ENCODE measurements at regions not wholly inside any gene's neighbourhood (a gene's known extent, or its start where the extent isn't known, plus 50 kb on each side); places are given as distances from the start of the nearest gene placed in this dataset.

DNA sequence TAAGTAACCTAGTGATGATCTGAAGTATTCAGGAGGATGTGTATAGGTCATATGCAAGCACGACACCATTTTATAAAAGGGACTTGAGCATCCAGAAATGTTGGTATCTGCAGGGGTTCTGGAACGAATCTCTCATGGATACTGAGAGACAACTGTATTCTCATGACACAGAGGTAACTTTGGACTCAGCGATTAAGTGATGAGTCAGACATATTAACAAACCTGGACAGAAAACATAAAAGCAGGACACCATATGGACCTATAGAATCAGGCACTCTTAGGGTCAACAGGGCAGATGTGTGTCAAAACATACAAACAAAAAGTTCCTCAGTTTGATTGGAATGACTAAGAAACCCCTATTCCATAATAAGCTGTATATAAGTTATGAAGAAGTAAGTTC is 248.1 kb downstream of the ANKRD7 start:
- no peak overlapping the region for H3K4me3 ChIP-seq (ENCODE audit: insufficient read depth, low read length, poor library complexity, severe bottlenecking)
- no peaks in the 10 kb centered on the region for H3K9me3 ChIP-seq (ENCODE audit: insufficient read depth, low read length)
- H3K4me2 ChIP-seq (ENCODE audit: low read depth, low read length, poor library complexity, severe bottlenecking), result no peak overlapping the region
- H2AFZ ChIP-seq (ENCODE audit: low read depth, low read length, severe bottlenecking), result no peak overlapping the region
- no peak for TF ChIP-seq EZH2phosphoT487 (conservative IDR thresholded peaks at IDR 0.05; ENCODE audit: low read length)
- no peaks in the 10 kb centered on the region for H3K79me2 ChIP-seq (ENCODE audit: insufficient read depth, low read length)
- no peak overlapping the region for H3K9ac ChIP-seq (ENCODE audit: low read length)
- no peaks in the 10 kb centered on the region; the same call in 1 of the 2 replicates for H3K9me2 ChIP-seq (replicated peaks; ENCODE audit: insufficient read depth, low read length)
- no peaks in the 10 kb centered on the region for H3K36me3 ChIP-seq (ENCODE audit: low read length)
- no peaks in the 10 kb centered on the region for H4K20me1 ChIP-seq (ENCODE audit: low read depth, low read length)
- H3K27ac ChIP-seq (ENCODE audit: low read depth, low read length), result no peak overlapping the region
- no peaks in the 10 kb centered on the region for H3K27me3 ChIP-seq (ENCODE audit: low read length)
- no peaks in the 10 kb centered on the region for H3F3A ChIP-seq (ENCODE audit: insufficient read depth)

DNA sequence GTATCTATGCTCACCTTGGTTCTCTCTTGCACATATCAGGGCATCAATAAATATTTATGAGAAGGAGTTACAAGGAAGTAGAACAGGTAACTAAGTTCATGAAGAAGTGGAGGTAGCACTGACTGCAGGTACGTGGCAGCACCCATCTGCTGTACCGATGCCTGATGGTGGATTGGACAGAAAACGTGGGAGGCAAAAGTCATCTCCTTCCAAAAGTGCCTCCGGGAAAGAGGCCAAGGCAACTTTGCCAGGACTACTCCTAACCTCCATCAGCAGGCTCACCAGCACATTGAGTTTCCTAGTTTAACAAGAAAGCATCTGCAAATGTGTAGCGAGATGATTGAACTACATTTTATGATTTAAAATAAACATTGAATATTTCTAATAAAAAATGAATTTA is 248.8 kb downstream of the ANKRD7 start:
- Histone ChIP-seq H3K36me3 (ENCODE audit: low read length) (no peaks in the 10 kb centered on the region), H3K27me3 (ENCODE audit: low read length) (no peaks in the 10 kb centered on the region), H3F3A (ENCODE audit: insufficient read depth) (no peaks in the 10 kb centered on the region), H4K20me1 (ENCODE audit: low read depth, low read length) (no peaks in the 10 kb centered on the region), H3K9ac (ENCODE audit: low read length) (no peak overlapping the region), H3K9me2 (replicated peaks; ENCODE audit: insufficient read depth, low read length) (no peaks in the 10 kb centered on the region; the same call in 1 of the 2 replicates), H3K79me2 (ENCODE audit: insufficient read depth, low read length) (no peaks in the 10 kb centered on the region), H3K4me3 (ENCODE audit: insufficient read depth, low read length, poor library complexity, severe bottlenecking) (no peak overlapping the region), H3K9me3 (ENCODE audit: insufficient read depth, low read length) (no peaks in the 10 kb centered on the region), H3K27ac (ENCODE audit: low read depth, low read length) (no peak overlapping the region), H3K4me2 (ENCODE audit: low read depth, low read length, poor library complexity, severe bottlenecking) (no peak overlapping the region), H2AFZ (ENCODE audit: low read depth, low read length, severe bottlenecking) (no peak overlapping the region)
- TF ChIP-seq EZH2phosphoT487 (conservative IDR thresholded peaks at IDR 0.05; ENCODE audit: low read length), result no peak
- TF ChIP-seq, protein P1, sequence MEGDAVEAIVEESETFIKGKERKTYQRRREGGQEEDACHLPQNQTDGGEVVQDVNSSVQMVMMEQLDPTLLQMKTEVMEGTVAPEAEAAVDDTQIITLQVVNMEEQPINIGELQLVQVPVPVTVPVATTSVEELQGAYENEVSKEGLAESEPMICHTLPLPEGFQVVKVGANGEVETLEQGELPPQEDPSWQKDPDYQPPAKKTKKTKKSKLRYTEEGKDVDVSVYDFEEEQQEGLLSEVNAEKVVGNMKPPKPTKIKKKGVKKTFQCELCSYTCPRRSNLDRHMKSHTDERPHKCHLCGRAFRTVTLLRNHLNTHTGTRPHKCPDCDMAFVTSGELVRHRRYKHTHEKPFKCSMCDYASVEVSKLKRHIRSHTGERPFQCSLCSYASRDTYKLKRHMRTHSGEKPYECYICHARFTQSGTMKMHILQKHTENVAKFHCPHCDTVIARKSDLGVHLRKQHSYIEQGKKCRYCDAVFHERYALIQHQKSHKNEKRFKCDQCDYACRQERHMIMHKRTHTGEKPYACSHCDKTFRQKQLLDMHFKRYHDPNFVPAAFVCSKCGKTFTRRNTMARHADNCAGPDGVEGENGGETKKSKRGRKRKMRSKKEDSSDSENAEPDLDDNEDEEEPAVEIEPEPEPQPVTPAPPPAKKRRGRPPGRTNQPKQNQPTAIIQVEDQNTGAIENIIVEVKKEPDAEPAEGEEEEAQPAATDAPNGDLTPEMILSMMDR (IDR thresholded peaks at IDR 0.05; ENCODE audit: insufficient read depth, low read length, poor library complexity, severe bottlenecking), result no peak

DNA sequence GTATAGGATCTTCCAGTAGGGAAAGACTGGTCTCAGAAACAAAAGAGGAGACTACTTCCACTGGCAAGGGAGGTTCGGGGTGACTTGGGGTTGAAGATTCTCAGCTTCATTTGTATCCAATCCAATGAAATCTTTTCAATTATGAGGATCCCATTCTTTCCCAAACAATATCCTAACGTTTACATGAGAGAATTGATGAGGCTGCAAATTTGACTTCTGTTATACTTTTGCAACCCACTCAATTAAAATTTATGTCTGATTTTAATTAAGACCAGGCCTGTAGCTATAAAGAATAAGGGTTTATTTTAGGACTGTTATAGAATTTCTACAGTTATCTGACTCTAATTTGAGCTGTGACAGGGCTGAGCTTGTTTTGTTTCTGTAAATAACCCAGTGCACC is 251.5 kb downstream of the ANKRD7 start:
- TF ChIP-seq, protein P1 (IDR thresholded peaks at IDR 0.05; ENCODE audit: insufficient read depth, low read length, poor library complexity, severe bottlenecking), result no peak
- no peak for TF ChIP-seq EZH2phosphoT487 (conservative IDR thresholded peaks at IDR 0.05; ENCODE audit: low read length)
- Histone ChIP-seq H3F3A (ENCODE audit: insufficient read depth) (no peaks in the 10 kb centered on the region), H3K9me3 (ENCODE audit: insufficient read depth, low read length) (no peaks in the 10 kb centered on the region), H3K79me2 (ENCODE audit: insufficient read depth, low read length) (no peaks in the 10 kb centered on the region), H3K9ac (ENCODE audit: low read length) (no peak overlapping the region), H3K27ac (ENCODE audit: low read depth, low read length) (no peak overlapping the region), H4K20me1 (ENCODE audit: low read depth, low read length) (no peaks in the 10 kb centered on the region), H3K36me3 (ENCODE audit: low read length) (no peaks in the 10 kb centered on the region), H3K4me2 (ENCODE audit: low read depth, low read length, poor library complexity, severe bottlenecking) (no peak overlapping the region), H3K27me3 (ENCODE audit: low read length) (no peaks in the 10 kb centered on the region), H3K4me3 (ENCODE audit: insufficient read depth, low read length, poor library complexity, severe bottlenecking) (no peak overlapping the region), H2AFZ (ENCODE audit: low read depth, low read length, severe bottlenecking) (no peak overlapping the region), H3K9me2 (replicated peaks; ENCODE audit: insufficient read depth, low read length) (no peaks in the 10 kb centered on the region; the same call in 1 of the 2 replicates)

DNA sequence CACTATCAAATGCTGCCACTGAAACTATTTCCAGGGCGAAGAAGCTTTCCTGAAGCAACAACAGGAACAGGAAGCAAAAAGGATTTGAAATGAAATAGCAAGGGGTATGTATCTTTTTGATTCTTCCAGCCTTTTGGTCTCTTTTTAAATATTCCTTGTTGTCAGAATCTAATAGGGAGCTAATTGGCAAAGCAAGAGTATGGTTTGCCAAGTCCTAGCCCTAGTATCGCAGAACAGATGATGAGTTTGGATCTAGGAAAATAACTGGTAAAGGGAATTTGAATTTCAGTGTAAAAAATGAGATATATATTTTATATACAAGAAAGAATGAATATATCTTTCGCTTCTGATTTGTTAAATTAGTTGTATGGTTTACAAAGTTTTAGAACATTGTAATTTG is 252.5 kb downstream of the ANKRD7 start:
- TF ChIP-seq, protein P1 (IDR thresholded peaks at IDR 0.05; ENCODE audit: insufficient read depth, low read length, poor library complexity, severe bottlenecking), result no peak
- H3K27ac ChIP-seq (ENCODE audit: low read depth, low read length), result no peak overlapping the region
- H3K9me2 ChIP-seq (replicated peaks; ENCODE audit: insufficient read depth, low read length), result no peaks in the 10 kb centered on the region; the same call in 1 of the 2 replicates
- H4K20me1 ChIP-seq (ENCODE audit: low read depth, low read length), result no peaks in the 10 kb centered on the region
- no peaks in the 10 kb centered on the region for H3F3A ChIP-seq (ENCODE audit: insufficient read depth)
- no peak overlapping the region for H3K9ac ChIP-seq (ENCODE audit: low read length)
- no peak overlapping the region for H2AFZ ChIP-seq (ENCODE audit: low read depth, low read length, severe bottlenecking)
- H3K79me2 ChIP-seq (ENCODE audit: insufficient read depth, low read length), result no peaks in the 10 kb centered on the region
- no peak overlapping the region for H3K4me2 ChIP-seq (ENCODE audit: low read depth, low read length, poor library complexity, severe bottlenecking)
- no peak overlapping the region for H3K4me3 ChIP-seq (ENCODE audit: insufficient read depth, low read length, poor library complexity, severe bottlenecking)
- H3K9me3 ChIP-seq (ENCODE audit: insufficient read depth, low read length), result no peaks in the 10 kb centered on the region; the same call in 1 of the 2 replicates
- H3K27me3 ChIP-seq (ENCODE audit: low read length), result no peaks in the 10 kb centered on the region
- no peaks in the 10 kb centered on the region for H3K36me3 ChIP-seq (ENCODE audit: low read length)
